IMR-90 (cell line): ENCODE measurements at regions not wholly inside any gene's neighbourhood (a gene's known extent, or its start where the extent isn't known, plus 50 kb on each side); places are given as distances from the start of the nearest gene placed in this dataset.

Source experiments
- ATAC-seq: fragments of 200-7000 bp; cut with Tn5 transposase; 2 replicates; pipeline ENCODE4 v1.9.1; 2020; ENCODE audit warnings: low read depth, mild to moderate bottlenecking, moderate library complexity
- BruUV-seq: library from RNA; stranded (reverse); fragments of 400-500 nt; replicated peaks from 2 replicates; lab custom pipeline; 2021; lab: Mats Ljungman, UMichigan
- CTCF ChIA-PET: fragments of 300-600 bp; formaldehyde crosslinking; extraction: SDS; loops from one replicate; lab custom pipeline; 2021; ENCODE audit warnings: antibody characterized with exemption; lab: Yijun Ruan, JAX
- POLR2A ChIA-PET: fragments of 300-600 bp; sonication (Branson Sonifier 250); formaldehyde crosslinking; loops from one replicate; lab custom pipeline; 2022; ENCODE audit warnings: antibody characterized with exemption; ENCODE audit not compliant: unreplicated experiment; lab: Charles Lee
- DNase-seq: peaks from one replicate; pipeline ENCODE4 v3.0.0; 2013
- H2AFZ ChIP-seq: replicated peaks from 2 replicates; pipeline ENCODE3; 2013; ENCODE audit warnings: low read length, mild to moderate bottlenecking; ENCODE audit not compliant: poor library complexity
- H2AK5ac ChIP-seq: 2 replicates; pipeline ENCODE4 v1.6.1; 2013; ENCODE audit warnings: low read depth, low read length, inconsistent platforms
- H2AK9ac ChIP-seq: replicated peaks from 2 replicates; pipeline ENCODE3; 2013; ENCODE audit warnings: mild to moderate bottlenecking, low read depth, low read length, moderate library complexity; ENCODE audit not compliant: poor library complexity
- H2BK120ac ChIP-seq: 2 replicates; pipeline ENCODE4 v1.6.1; 2013; ENCODE audit warnings: low read depth, low read length, inconsistent platforms
- H2BK15ac ChIP-seq: 3 replicates; pipeline ENCODE4 v1.6.1; 2013; ENCODE audit warnings: low read depth, low read length, inconsistent platforms
- H2BK20ac ChIP-seq: 2 replicates; pipeline ENCODE4 v1.6.1; 2013; ENCODE audit warnings: low read depth, mild to moderate bottlenecking, inconsistent platforms, low read length, moderate library complexity
- H2BK5ac ChIP-seq: 2 replicates; pipeline ENCODE4 v1.6.1; 2013; ENCODE audit warnings: mild to moderate bottlenecking, low read depth, low read length, inconsistent platforms; ENCODE audit not compliant: poor library complexity, severe bottlenecking
- H3K14ac ChIP-seq: replicated peaks from 2 replicates; pipeline ENCODE4 v1.6.1; 2013; ENCODE audit warnings: low read depth, low read length, inconsistent platforms
- H3K18ac ChIP-seq: 2 replicates; pipeline ENCODE4 v1.6.1; 2013; ENCODE audit warnings: low read depth, low read length, control low read depth
- H3K23ac ChIP-seq: 2 replicates; pipeline ENCODE4 v1.6.1; 2013; ENCODE audit warnings: low read depth, low read length, inconsistent platforms
- H3K27ac ChIP-seq: 2 replicates; pipeline ENCODE4 v1.5.1; 2013; ENCODE audit warnings: mild to moderate bottlenecking, control low read depth, low read length; ENCODE audit not compliant: insufficient read depth
- H3K27me3 ChIP-seq: 2 replicates; pipeline ENCODE4 v1.6.1; 2013; ENCODE audit warnings: low read length; ENCODE audit not compliant: control insufficient read depth, insufficient read depth
- H3K36me3 ChIP-seq: 2 replicates; pipeline ENCODE4 v1.6.1; 2013; ENCODE audit warnings: low read length, mixed read lengths; ENCODE audit not compliant: control insufficient read depth, insufficient read depth
- H3K4ac ChIP-seq: 2 replicates; pipeline ENCODE4 v1.6.1; 2013; ENCODE audit warnings: low read depth, low read length, inconsistent platforms
- H3K4me1 ChIP-seq: 2 replicates; pipeline ENCODE4 v1.6.1; 2013; ENCODE audit warnings: low read length, mixed read lengths; ENCODE audit not compliant: control insufficient read depth, insufficient read depth
- H3K4me2 ChIP-seq: 2 replicates; pipeline ENCODE4 v1.6.1; 2013; ENCODE audit warnings: low read depth, mild to moderate bottlenecking, control low read depth, low read length, moderate library complexity
- H3K4me3 ChIP-seq: 2 replicates; pipeline ENCODE4 v1.5.1; 2013; ENCODE audit warnings: low read depth, mild to moderate bottlenecking, control low read depth, low read length, moderate library complexity; ENCODE audit not compliant: insufficient read depth
- H3K56ac ChIP-seq: 2 replicates; pipeline ENCODE4 v1.6.1; 2013; ENCODE audit warnings: low read length, inconsistent platforms; ENCODE audit not compliant: insufficient read depth; ENCODE audit errors: extremely low read depth
- H3K79me1 ChIP-seq, 2 experiments: 2 replicates each; pipeline ENCODE4 v1.6.1; 2013; ENCODE audit warnings: low read length in 2 of 2, inconsistent platforms in 1 of 2, low read depth in 1 of 2
- H3K9ac ChIP-seq: 2 replicates; pipeline ENCODE4 v1.6.1; 2013; ENCODE audit warnings: low read depth, low read length, control low read depth
- H3K9me1 ChIP-seq: 2 replicates; pipeline ENCODE4 v1.6.1; 2013; ENCODE audit warnings: low read length, inconsistent platforms; ENCODE audit not compliant: insufficient read depth
- H3K9me3 ChIP-seq: 2 replicates; pipeline ENCODE4 v1.6.1; 2013; ENCODE audit warnings: low read length; ENCODE audit not compliant: control insufficient read depth, insufficient read depth
- H4K20me1 ChIP-seq: 2 replicates; pipeline ENCODE4 v1.6.1; 2013; ENCODE audit warnings: low read length, inconsistent platforms; ENCODE audit not compliant: insufficient read depth
- H4K5ac ChIP-seq: 2 replicates; pipeline ENCODE4 v1.6.1; 2013; ENCODE audit warnings: mild to moderate bottlenecking, low read depth, low read length, control low read depth
- H4K8ac ChIP-seq, 2 experiments: 2 replicates each; pipeline ENCODE4 v1.6.1; 2013; ENCODE audit warnings: low read depth in 2 of 2, low read length in 2 of 2, control low read depth in 1 of 2, inconsistent platforms in 1 of 2
- H4K91ac ChIP-seq: 2 replicates; pipeline ENCODE4 v1.6.1; 2013; ENCODE audit warnings: low read depth, low read length, inconsistent platforms; ENCODE audit not compliant: insufficient read depth
- BHLHE40 ChIP-seq: fragments of 150-350 bp; IDR thresholded peaks from 2 replicates; pipeline ENCODE4 v1.6.1; 2016; ENCODE audit warnings: mild to moderate bottlenecking, low read depth, low read length
- CEBPB ChIP-seq: IDR thresholded peaks from 2 replicates; pipeline ENCODE4 v1.6.1; 2012; ENCODE audit warnings: low read depth, low read length, improper control_type of control experiment
- CHD1 ChIP-seq: IDR thresholded peaks from 2 replicates; pipeline ENCODE4 v1.6.1; 2012; ENCODE audit warnings: low read depth, low read length, improper control_type of control experiment
- FOS ChIP-seq: fragments of 150-350 bp; IDR thresholded peaks from 2 replicates; pipeline ENCODE4 v1.6.1; 2016; ENCODE audit warnings: low read depth, low read length
- MAFK ChIP-seq: IDR thresholded peaks from 2 replicates; pipeline ENCODE4 v1.6.1; 2012; ENCODE audit warnings: low read depth, low read length, improper control_type of control experiment
- MAZ ChIP-seq: IDR thresholded peaks from 2 replicates; pipeline ENCODE4 v1.6.1; 2012; ENCODE audit warnings: low read depth, mild to moderate bottlenecking, low read length, improper control_type of control experiment, moderate library complexity, borderline replicate concordance
- MXI1 ChIP-seq: IDR thresholded peaks from 2 replicates; pipeline ENCODE4 v1.6.1; 2012; ENCODE audit warnings: low read depth, mild to moderate bottlenecking, low read length, moderate library complexity, borderline replicate concordance
- NFE2L2 ChIP-seq: fragments of 150-350 bp; IDR thresholded peaks from 2 replicates; pipeline ENCODE4 v1.6.1; 2016; ENCODE audit warnings: low read depth, mild to moderate bottlenecking, low read length
- POLR2A ChIP-seq: IDR thresholded peaks from 2 replicates; pipeline ENCODE4 v1.6.1; 2012; ENCODE audit warnings: mild to moderate bottlenecking, low read depth, low read length
- RAD21 ChIP-seq: IDR thresholded peaks from 2 replicates; pipeline ENCODE4 v1.6.1; 2012; ENCODE audit warnings: low read length, improper control_type of control experiment
- RCOR1 ChIP-seq: IDR thresholded peaks from 2 replicates; pipeline ENCODE4 v1.6.1; 2012; ENCODE audit warnings: mild to moderate bottlenecking, low read length, improper control_type of control experiment; ENCODE audit not compliant: insufficient replicate concordance
- RFX5 ChIP-seq: IDR thresholded peaks from 2 replicates; pipeline ENCODE4 v1.8.0; 2012; ENCODE audit warnings: low read depth, mild to moderate bottlenecking, low read length, moderate library complexity
- SMC3 ChIP-seq: fragments of 150-350 bp; IDR thresholded peaks from 2 replicates; pipeline ENCODE4 v1.6.1; 2016; ENCODE audit warnings: low read depth, mild to moderate bottlenecking, antibody characterized with exemption, low read length, moderate library complexity
- USF2 ChIP-seq: fragments of 150-350 bp; IDR thresholded peaks from 2 replicates; pipeline ENCODE4 v1.6.1; 2017; ENCODE audit warnings: mild to moderate bottlenecking, antibody characterized with exemption, low read length, low read depth
- WGBS, 2 experiments: methylation state at CpG; one replicate each; pipeline versions ENCODE4 v1.1.5 to v1.1.7; 2013; ENCODE audit warnings: missing lambda C conversion rate in 2 of 2; ENCODE audit not compliant: insufficient read length in 1 of 2; ENCODE audit errors: extremely low coverage in 2 of 2; 5-methylcytosine and 5-hydroxymethylcytosine counted together
- dilution Hi-C: fragments of 300-500 bp; cut with HindIII; formaldehyde crosslinking; loops from one replicate; pipeline ENCODE4 v1.14.3; 2018; ENCODE audit warnings: low sequenced_read_pairs; ENCODE audit not compliant: unreplicated experiment
- in situ Hi-C: fragments of 300-500 bp; cut with MboI; formaldehyde crosslinking; loops from 3 replicates; pipeline ENCODE4 v1.14.3; 2019; ENCODE audit warnings: low sequenced_read_pairs, inconsistent platforms, mixed read lengths
- intact Hi-C: fragments of 100-400 bp; cut with micrococcal nuclease; formaldehyde crosslinking; loops from 2 replicates; pipeline ENCODE4 v1.10.0; 2022
- TF ChIP-seq, protein P1 (sequence below): conservative IDR thresholded peaks from 2 replicates; pipeline ENCODE4 v1.5.1; 2012; ENCODE audit warnings: mild to moderate bottlenecking, low read depth, low read length, improper control_type of control experiment

GRCh38 chr1:30511991-30512913 lies 211.1 kb downstream of the MATN1 start:
- H3K56ac ChIP-seq, result no peak overlapping the region
- 10% methylated on average over 5 of the region's 18 CpGs; no CpG with 5 or more reads in 1 of the 2 experiments for whole genome bisulfite sequencing, 2 experiments
- no peaks in the 10 kb centered on the region for H4K20me1 ChIP-seq
- no peak overlapping the region for H4K8ac ChIP-seq
- DNase-seq (peak; percentile 6), ATAC-seq (no peak)
- POLR2A ChIA-PET, result no interaction called here
- no peak overlapping the region for H4K91ac ChIP-seq
- H3K27me3 ChIP-seq, result no peaks in the 10 kb centered on the region
- H3K9ac ChIP-seq, result no peak overlapping the region
- no peak overlapping the region for H3K4me2 ChIP-seq
- H3K9me1 ChIP-seq, result no peaks in the 10 kb centered on the region
- no peaks in the 10 kb centered on the region for H3K4me1 ChIP-seq
- H3K79me1 ChIP-seq, result no peaks in the 10 kb centered on the region
- H2AK5ac ChIP-seq, result no peak overlapping the region
- no peak overlapping the region for H3K4me3 ChIP-seq
- no peak overlapping the region for H3K18ac ChIP-seq
- no peak overlapping the region for H2BK120ac ChIP-seq
- H2BK15ac ChIP-seq, result no peak overlapping the region
- no TSS peak for BruUV-seq
- intact Hi-C loops (no loop called here), dilution Hi-C loops (no loop called here), in situ Hi-C loops (no loop called here)
- no peaks in the 10 kb centered on the region for H3K9me3 ChIP-seq
- no peak overlapping the region for H3K4ac ChIP-seq
- no peak overlapping the region for H2BK20ac ChIP-seq
- no peak overlapping the region for H3K27ac ChIP-seq
- no peak overlapping the region for H2AFZ ChIP-seq
- no peak overlapping the region for H3K14ac ChIP-seq
- H4K5ac ChIP-seq, result no peak overlapping the region
- H2BK5ac ChIP-seq, result no peak overlapping the region
- CTCF ChIA-PET, result no interaction called here
- no peak overlapping the region for H3K23ac ChIP-seq
- no peak overlapping the region for H2AK9ac ChIP-seq
- no peaks in the 10 kb centered on the region for H3K36me3 ChIP-seq
- TF ChIP-seq MAZ, result no peak
- no peak for TF ChIP-seq POLR2A
- no peak for TF ChIP-seq CHD1
- TF ChIP-seq BHLHE40, result no peak
- TF ChIP-seq CEBPB, result no peak
- TF ChIP-seq FOS, result no peak
- TF ChIP-seq RFX5, result no peak
- TF ChIP-seq RCOR1, result no peak
- TF ChIP-seq USF2, result no peak
- no peak for TF ChIP-seq NFE2L2
- no peak for TF ChIP-seq MAFK
- no peak for TF ChIP-seq SMC3
- no peak for TF ChIP-seq RAD21
- no peak for TF ChIP-seq MXI1
- TF ChIP-seq, protein P1, sequence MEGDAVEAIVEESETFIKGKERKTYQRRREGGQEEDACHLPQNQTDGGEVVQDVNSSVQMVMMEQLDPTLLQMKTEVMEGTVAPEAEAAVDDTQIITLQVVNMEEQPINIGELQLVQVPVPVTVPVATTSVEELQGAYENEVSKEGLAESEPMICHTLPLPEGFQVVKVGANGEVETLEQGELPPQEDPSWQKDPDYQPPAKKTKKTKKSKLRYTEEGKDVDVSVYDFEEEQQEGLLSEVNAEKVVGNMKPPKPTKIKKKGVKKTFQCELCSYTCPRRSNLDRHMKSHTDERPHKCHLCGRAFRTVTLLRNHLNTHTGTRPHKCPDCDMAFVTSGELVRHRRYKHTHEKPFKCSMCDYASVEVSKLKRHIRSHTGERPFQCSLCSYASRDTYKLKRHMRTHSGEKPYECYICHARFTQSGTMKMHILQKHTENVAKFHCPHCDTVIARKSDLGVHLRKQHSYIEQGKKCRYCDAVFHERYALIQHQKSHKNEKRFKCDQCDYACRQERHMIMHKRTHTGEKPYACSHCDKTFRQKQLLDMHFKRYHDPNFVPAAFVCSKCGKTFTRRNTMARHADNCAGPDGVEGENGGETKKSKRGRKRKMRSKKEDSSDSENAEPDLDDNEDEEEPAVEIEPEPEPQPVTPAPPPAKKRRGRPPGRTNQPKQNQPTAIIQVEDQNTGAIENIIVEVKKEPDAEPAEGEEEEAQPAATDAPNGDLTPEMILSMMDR, result no peak
